A549 (cell line): ENCODE measurements at regions not wholly inside any gene's neighbourhood (a gene's known extent, or its start where the extent isn't known, plus 50 kb on each side); places are given as distances from the start of the nearest gene placed in this dataset.

ENCODE experiments used
- ATAC-seq, 2 experiments: fragments of 200-7000 bp in 1 of 2; fragments of >200 bp in 1 of 2; cut with Nextera tagmentation in 1 of 2; cut with Tn5 transposase in 1 of 2; 3 replicates each; pipeline versions ENCODE4 v1.8.0 to v1.9.1; 2018 to 2020; ENCODE audit warnings: mild to moderate bottlenecking in 1 of 2, moderate library complexity in 1 of 2
- CTCF ChIA-PET: fragments of 300-600 bp; sonication (Branson Sonifier 250); formaldehyde crosslinking; extraction: SDS; loops from one replicate; lab custom pipeline; 2021; ENCODE audit warnings: antibody characterized with exemption, inconsistent platforms; lab: Yijun Ruan, JAX
- POLR2A ChIA-PET: fragments of 350-600 bp; formaldehyde crosslinking; extraction: SDS; loops from one replicate; lab custom pipeline; 2021; ENCODE audit warnings: antibody characterized with exemption, inconsistent platforms; lab: Yijun Ruan, JAX
- DNase-seq, 2 experiments: peaks; one replicate each; pipeline versions ENCODE4 v3.0.0 to v3.0.0-alpha.2; 2011 to 2016; ENCODE audit warnings: low read depth in 1 of 2, low spot score in 1 of 2
- FAIRE-seq: peaks from 2 replicates; lab custom pipeline; 2011; peaks lifted over from hg19 to GRCh38; lab: Jason Lieb, UNC
- H3K27ac ChIP-seq, 2 experiments: fragments of >200 bp; sonication (Bioruptor Twin); formaldehyde crosslinking; 3 replicates each; pipeline ENCODE4 v1.5.1; 2016 to 2017
- H3K4me1 ChIP-seq: fragments of >200 bp; sonication (Bioruptor Twin); formaldehyde crosslinking; 3 replicates; pipeline ENCODE4 v1.6.1; 2016
- H3K4me2 ChIP-seq: fragments of >200 bp; sonication (Bioruptor Twin); formaldehyde crosslinking; 3 replicates; pipeline ENCODE4 v1.6.1; 2016
- H3K4me3 ChIP-seq: fragments of >200 bp; sonication (Bioruptor Twin); formaldehyde crosslinking; 3 replicates; pipeline ENCODE4 v1.5.1; 2016
- H3K9me3 ChIP-seq: fragments of >200 bp; sonication (Bioruptor Twin); formaldehyde crosslinking; 3 replicates; pipeline ENCODE4 v1.6.1; 2016
- CBX2 ChIP-seq: fragments of 200-600 bp; sonication (generic); IDR thresholded peaks from 2 replicates; pipeline ENCODE4 v1.6.1; 2016; ENCODE audit warnings: low read depth, mild to moderate bottlenecking, borderline replicate concordance
- CEBPB ChIP-seq, 2 experiments: fragments of >200 bp in 1 of 2; sonication (Bioruptor Twin) in 1 of 2; formaldehyde crosslinking in 1 of 2; IDR thresholded peaks; 2 replicates each; pipeline ENCODE4 v1.6.1; 2012 to 2016
- CHD2 ChIP-seq: fragments of 150-350 bp; IDR thresholded peaks from 2 replicates; pipeline ENCODE4 v1.6.1; 2014; ENCODE audit warnings: low read length; ENCODE audit not compliant: partially characterized antibody
- CTCF ChIP-seq: fragments of >200 bp; sonication (Bioruptor Twin); formaldehyde crosslinking; IDR thresholded peaks from 3 replicates; pipeline ENCODE4 v1.5.1; 2016
- E2F6 ChIP-seq: IDR thresholded peaks from 2 replicates; pipeline ENCODE4 v1.6.1; 2012; ENCODE audit warnings: low read depth, borderline replicate concordance
- EHF ChIP-seq: fragments of 250-450 bp; sonication (Bioruptor Pico); IDR thresholded peaks from 2 replicates; pipeline ENCODE4 v1.5.0; 2020; ENCODE audit warnings: mild to moderate bottlenecking
- ESRRA ChIP-seq: fragments of 150-350 bp; IDR thresholded peaks from 2 replicates; pipeline ENCODE4 v1.6.1; 2014; ENCODE audit warnings: mild to moderate bottlenecking, low read length, borderline replicate concordance
- FOSB ChIP-seq: fragments of 250-450 bp; sonication (Bioruptor Pico); IDR thresholded peaks from 2 replicates; pipeline ENCODE4 v1.5.0; 2020; ENCODE audit warnings: mild to moderate bottlenecking, moderate library complexity
- FOSL2 ChIP-seq, 2 experiments: fragments of 450-650 bp in 1 of 2; fragments of >200 bp in 1 of 2; sonication (Bioruptor Twin) in 1 of 2; formaldehyde crosslinking; IDR thresholded peaks; 2 replicates each; pipeline versions ENCODE4 v1.5.0 to v1.6.1; 2016 to 2020; ENCODE audit warnings: mild to moderate bottlenecking in 1 of 2, moderate library complexity in 1 of 2
- FOXS1 ChIP-seq: fragments of 250-450 bp; sonication (Bioruptor Pico); IDR thresholded peaks from 2 replicates; pipeline ENCODE4 v1.5.0; 2020; ENCODE audit warnings: mild to moderate bottlenecking, moderate library complexity
- GATA3 ChIP-seq: IDR thresholded peaks from 2 replicates; pipeline ENCODE4 v1.6.1; 2012; ENCODE audit warnings: borderline replicate concordance
- HES2 ChIP-seq: fragments of >200 bp; sonication (Bioruptor Twin); formaldehyde crosslinking; IDR thresholded peaks from 2 replicates; pipeline ENCODE4 v1.6.1; 2016
- HOXA7 ChIP-seq: fragments of 250-450 bp; sonication (Bioruptor Pico); IDR thresholded peaks from 2 replicates; pipeline ENCODE4 v1.5.0; 2020; ENCODE audit warnings: mild to moderate bottlenecking, moderate library complexity
- HOXB13 ChIP-seq: fragments of 250-450 bp; sonication (Bioruptor Pico); IDR thresholded peaks from 2 replicates; pipeline ENCODE4 v1.5.0; 2020; ENCODE audit warnings: low read depth, mild to moderate bottlenecking, moderate library complexity
- JUN ChIP-seq, 2 experiments: fragments of >200 bp; sonication (Bioruptor Twin); formaldehyde crosslinking; IDR thresholded peaks; 2 replicates in 1 of 2; 3 replicates in 1 of 2; pipeline ENCODE4 v1.6.1; 2016 to 2017
- JUNB ChIP-seq: fragments of >200 bp; sonication (Bioruptor Twin); formaldehyde crosslinking; IDR thresholded peaks from 2 replicates; pipeline ENCODE4 v1.6.1; 2016
- KDM1A ChIP-seq: fragments of 200-600 bp; sonication (generic); IDR thresholded peaks from 2 replicates; pipeline ENCODE4 v1.6.1; 2016; ENCODE audit warnings: low read depth, mild to moderate bottlenecking
- KDM5A ChIP-seq: fragments of 200-600 bp; sonication (generic); IDR thresholded peaks from 2 replicates; pipeline ENCODE4 v1.6.1; 2016; ENCODE audit warnings: antibody characterized with exemption, mild to moderate bottlenecking
- MAFK ChIP-seq: fragments of 450-650 bp; IDR thresholded peaks from 2 replicates; pipeline ENCODE4 v1.6.1; 2014; ENCODE audit not compliant: partially characterized antibody
- MAZ ChIP-seq: fragments of 150-350 bp; IDR thresholded peaks from 2 replicates; pipeline ENCODE4 v1.6.1; 2014; ENCODE audit warnings: antibody characterized with exemption, low read depth, low read length, borderline replicate concordance
- MYC ChIP-seq: IDR thresholded peaks from 2 replicates; pipeline ENCODE4 v1.6.1; 2012; ENCODE audit warnings: mild to moderate bottlenecking, inconsistent platforms, low read length, improper control_type of control experiment, borderline replicate concordance
- NFE2L2 ChIP-seq: fragments of 150-350 bp; conservative IDR thresholded peaks from 2 replicates; pipeline ENCODE4 v1.6.1; 2014; ENCODE audit warnings: low read length
- PHF8 ChIP-seq: fragments of 200-600 bp; sonication (generic); IDR thresholded peaks from 2 replicates; pipeline ENCODE4 v1.6.1; 2016; ENCODE audit warnings: low read depth, mild to moderate bottlenecking, antibody characterized with exemption, moderate library complexity, borderline replicate concordance
- RAD21 ChIP-seq, 2 experiments: fragments of >200 bp in 1 of 2; sonication (Bioruptor Twin) in 1 of 2; formaldehyde crosslinking in 1 of 2; IDR thresholded peaks in 1 of 2; conservative IDR thresholded peaks in 1 of 2; 2 replicates in 1 of 2; 3 replicates in 1 of 2; pipeline ENCODE4 v1.6.1; 2012 to 2018; ENCODE audit warnings: inconsistent platforms in 1 of 2
- REST ChIP-seq: fragments of 200-600 bp; sonication (generic); IDR thresholded peaks from 2 replicates; pipeline ENCODE4 v1.6.1; 2016; ENCODE audit warnings: antibody characterized with exemption, mild to moderate bottlenecking, moderate library complexity
- RFX5 ChIP-seq: fragments of 450-650 bp; IDR thresholded peaks from 2 replicates; pipeline ENCODE4 v1.7.1; 2014; ENCODE audit warnings: antibody characterized with exemption, mild to moderate bottlenecking, moderate library complexity
- SMC3 ChIP-seq: fragments of >200 bp; sonication (Bioruptor Twin); formaldehyde crosslinking; IDR thresholded peaks from 3 replicates; pipeline ENCODE4 v1.6.1; 2018; ENCODE audit warnings: inconsistent platforms
- SREBF2 ChIP-seq: fragments of 450-650 bp; IDR thresholded peaks from 2 replicates; pipeline ENCODE4 v1.6.1; 2014; ENCODE audit warnings: mild to moderate bottlenecking, moderate library complexity
- USF2 ChIP-seq: fragments of 450-650 bp; IDR thresholded peaks from 2 replicates; pipeline ENCODE4 v1.6.1; 2014; ENCODE audit warnings: antibody characterized with exemption
- ZFP36 ChIP-seq: fragments of 450-650 bp; IDR thresholded peaks from 2 replicates; pipeline ENCODE4 v1.6.1; 2014; ENCODE audit warnings: borderline replicate concordance; ENCODE audit not compliant: partially characterized antibody
- ZNF302 ChIP-seq: fragments of 250-450 bp; sonication (Bioruptor Pico); IDR thresholded peaks from 2 replicates; pipeline ENCODE4 v1.9.0; 2021; ENCODE audit warnings: inconsistent platforms, mild to moderate bottlenecking, moderate library complexity
- WGBS: methylation state at CpG from one replicate; pipeline ENCODE4 v1.1.6; 2017; ENCODE audit errors: missing lambda C conversion rate; 5-methylcytosine and 5-hydroxymethylcytosine counted together

GRCh38 chr2:122830157-122830556, 1074.7 kb downstream of the TSN start (continued):
- TF ChIP-seq HES2: no peak
- TF ChIP-seq CEBPB (IDR thresholded peaks at IDR 0.05): no peak

GRCh38 chr2:122831649-122832048, 1076.2 kb downstream of the TSN start:
- no peak for FAIRE-seq
- ChIA-PET POLR2A (no interaction called here), CTCF (no interaction called here)
- no peak overlapping the region for H3K4me3 ChIP-seq
- no peaks in the 10 kb centered on the region for H3K9me3 ChIP-seq
- H3K27ac ChIP-seq: no peak overlapping the region
- WGBS: 0% methylated on average over 2 of the region's 2 CpGs
- H3K4me1 ChIP-seq: no peaks in the 10 kb centered on the region
- no peak for ATAC-seq
- TF ChIP-seq SREBF2 (no peak), PHF8 (no peak), FOSL2 (IDR thresholded peaks at IDR 0.05) (no peak), FOSL2 (CRISPR knock-in tag; IDR thresholded peaks at IDR 0.05) (no peak), MYC (no peak), HOXA7 (CRISPR knock-in tag) (no peak), JUN (IDR thresholded peaks at IDR 0.05) (no peak), GATA3 (no peak), ZFP36 (no peak), CEBPB (IDR thresholded peaks at IDR 0.05) (no peak), FOSB (no peak), KDM5A (no peak), SMC3 (no peak), MAZ (no peak), JUNB (no peak), CHD2 (no peak), EHF (CRISPR knock-in tag) (no peak)
- no peak for DNase-seq
- H3K4me2 ChIP-seq: no peak overlapping the region

GRCh38 chr2:122843503-122843902, 1088.1 kb downstream of the TSN start:
- no peak for FAIRE-seq
- Histone ChIP-seq H3K27ac (no peak overlapping the region), H3K9me3 (no peaks in the 10 kb centered on the region), H3K4me3 (no peak overlapping the region), H3K4me1 (no peaks in the 10 kb centered on the region), H3K4me2 (no peak overlapping the region)
- DNase-seq: no peak
- 9% methylated on average over 3 of the region's 3 CpGs for WGBS
- no peak for ATAC-seq
- CTCF ChIA-PET: no interaction called here
- POLR2A ChIA-PET: no interaction called here
- TF ChIP-seq ZNF302 (CRISPR knock-in tag): no peak
- no peak for TF ChIP-seq KDM1A
- TF ChIP-seq MAFK: no peak
- no peak for TF ChIP-seq SMC3
- TF ChIP-seq RFX5: no peak
- no peak for TF ChIP-seq USF2
- no peak for TF ChIP-seq REST
- TF ChIP-seq NFE2L2: no peak
- no peak for TF ChIP-seq SREBF2
- TF ChIP-seq CBX2: no peak
- no peak for TF ChIP-seq FOXS1
- TF ChIP-seq RAD21 (conservative IDR thresholded peaks at IDR 0.05 in 1 of 2, IDR thresholded peaks at IDR 0.05 in 1 of 2): no peak
- TF ChIP-seq CTCF: no peak
- TF ChIP-seq ZFP36: no peak
- no peak for TF ChIP-seq GATA3
- no peak for TF ChIP-seq HOXA7 (CRISPR knock-in tag)
- no peak for TF ChIP-seq E2F6
- no peak for TF ChIP-seq HOXB13
- no peak for TF ChIP-seq ESRRA
